Stimulated activated CD4-positive, alpha-beta T cell treated with anti-CD3 and anti-CD28 coated beads, Interleukin-1b, Interleukin-23, amount 100 ng/mL, for 48 hours (primary cell): ENCODE measurements at regions not wholly inside any gene's neighbourhood (a gene's known extent, or its start where the extent isn't known, plus 50 kb on each side); places are given as distances from the start of the nearest gene placed in this dataset.
"Not testable (repeated sequence)": the region's sequence is repeated elsewhere in the genome, so short reads cannot be mapped to it uniquely, and the experiment has no call there.

Source experiments
- DNase-seq: peaks from one replicate; pipeline ENCODE4 v3.0.0-alpha.2; 2020

- no peak for DNase-seq
Measured at GRCh38 chr2:82257796-82258555, 1953.4 kb upstream of the LRRTM1 start.

GRCh38 chr2:82256983-82257632, 1952.6 kb upstream of the LRRTM1 start:
- DNase-seq, result no peak

- no peak for DNase-seq
Measured at GRCh38 chr2:82256288-82256687, 1951.7 kb upstream of the LRRTM1 start.

GRCh38 chr2:82254728-82255127, 1950.2 kb upstream of the LRRTM1 start:
- no peak for DNase-seq

- DNase-seq, result no peak
Measured at GRCh38 chr2:82246220-82246775, 1941.7 kb upstream of the LRRTM1 start.

GRCh38 chr2:82239176-82239575, 1934.6 kb upstream of the LRRTM1 start:
- DNase-seq, result no peak

- no peak for DNase-seq
Measured at GRCh38 chr2:82237994-82238662, 1933.6 kb upstream of the LRRTM1 start.

- no peak for DNase-seq
Measured at GRCh38 chr2:82234283-82234874, 1929.8 kb upstream of the LRRTM1 start.

GRCh38 chr2:82233806-82234205, 1929.3 kb upstream of the LRRTM1 start:
- no peak for DNase-seq

GRCh38 chr2:82230406-82230805, 1925.9 kb upstream of the LRRTM1 start:
- no peak for DNase-seq

- no peak for DNase-seq
Measured at GRCh38 chr2:82226441-82226840, 1921.9 kb upstream of the LRRTM1 start.

- no peak for DNase-seq
Measured at GRCh38 chr2:82224301-82224940, 1919.9 kb upstream of the LRRTM1 start.

- no peak for DNase-seq
Measured at GRCh38 chr2:82215212-82215611, 1910.7 kb upstream of the LRRTM1 start.

GRCh38 chr2:82199493-82199852, 1894.9 kb upstream of the LRRTM1 start:
- no peak for DNase-seq

GRCh38 chr2:82198809-82199492, 1894.4 kb upstream of the LRRTM1 start:
- no peak for DNase-seq

GRCh38 chr2:82182270-82182669, 1877.7 kb upstream of the LRRTM1 start:
- DNase-seq, result no peak

GRCh38 chr2:82175210-82175609, 1870.7 kb upstream of the LRRTM1 start:
- DNase-seq, result not testable (repeated sequence)

GRCh38 chr2:82172483-82172882, 1867.9 kb upstream of the LRRTM1 start:
- DNase-seq, result no peak

- no peak for DNase-seq
Measured at GRCh38 chr2:82169379-82169778, 1864.8 kb upstream of the LRRTM1 start.

GRCh38 chr2:82165377-82165776, 1860.8 kb upstream of the LRRTM1 start:
- DNase-seq, result no peak

GRCh38 chr2:82158150-82158549, 1853.6 kb upstream of the LRRTM1 start:
- DNase-seq, result no peak

GRCh38 chr2:82155469-82155868, 1850.9 kb upstream of the LRRTM1 start:
- DNase-seq, result no peak
